Small intestine (tissue), 7 donors: ENCODE measurements at regions not wholly inside any gene's neighbourhood (a gene's known extent, or its start where the extent isn't known, plus 50 kb on each side); places are given as distances from the start of the nearest gene placed in this dataset.

Source experiments
- DNase-seq, 2 donors: peaks; one replicate each; pipeline versions ENCODE4 v3.0.0 to v3.0.0-alpha.2; 2013
- FAIRE-seq: peaks from 2 replicates; lab custom pipeline; 2012; peaks lifted over from hg19 to GRCh38; lab: Jason Lieb, UNC
- H3K27ac ChIP-seq, 3 donors: one replicate each; pipeline ENCODE4 v1.5.1; 2013; ENCODE audit warnings: low read length in 2 of 3, mild to moderate bottlenecking in 2 of 3, control low read depth in 1 of 3, inconsistent platforms in 1 of 3, low read depth in 1 of 3, moderate library complexity in 1 of 3
- H3K27me3 ChIP-seq, 3 donors: one replicate each; pipeline ENCODE4 v1.6.1; 2013; ENCODE audit warnings: low read length in 3 of 3, inconsistent platforms in 1 of 3; ENCODE audit not compliant: control insufficient read depth in 3 of 3, insufficient read depth in 3 of 3
- H3K36me3 ChIP-seq, 3 donors: one replicate each; pipeline ENCODE4 v1.6.1; 2013; ENCODE audit warnings: low read length in 3 of 3, inconsistent platforms in 1 of 3, low read depth in 1 of 3, mild to moderate bottlenecking in 1 of 3, moderate library complexity in 1 of 3; ENCODE audit not compliant: control insufficient read depth in 3 of 3, insufficient read depth in 2 of 3
- H3K4me1 ChIP-seq, 3 donors: one replicate each; pipeline ENCODE4 v1.6.1; 2013; ENCODE audit warnings: low read length in 2 of 3, inconsistent platforms in 1 of 3, low read depth in 1 of 3, mild to moderate bottlenecking in 1 of 3, moderate library complexity in 1 of 3; ENCODE audit not compliant: control insufficient read depth in 3 of 3, insufficient read depth in 2 of 3
- H3K4me3 ChIP-seq, 3 donors: one replicate each; pipeline ENCODE4 v1.5.1; 2013; ENCODE audit warnings: low read length in 3 of 3, control low read depth in 1 of 3, inconsistent platforms in 1 of 3, low read depth in 1 of 3, mild to moderate bottlenecking in 1 of 3, moderate library complexity in 1 of 3
- H3K9me3 ChIP-seq, 2 donors: one replicate each; pipeline ENCODE4 v1.6.1; 2013; ENCODE audit warnings: low read depth in 1 of 2, low read length in 1 of 2; ENCODE audit not compliant: control insufficient read depth in 2 of 2, insufficient read depth in 1 of 2
- WGBS, 3 donors: extraction: QIAGEN DNeasy Blood & Tissue Kit; methylation state at CpG; one replicate each; pipeline ENCODE4 v1.1.7; 2013; 5-methylcytosine and 5-hydroxymethylcytosine counted together
- donor health status: healthy with polysubstance abuse.
- donor health status: control.
- donor health status: control.
- donor health status: Bipolar disorder and iron deficiency.
- donor health status: healthy.

- Histone ChIP-seq H3K27ac (peak overlapping the region in 1 of 3 donors; percentile 55), H3K9me3 (no peaks in the 10 kb centered on the region), H3K4me1 (peaks cover 0 to 27% (median 0%) of the 10 kb centered on the region in 3 donors), H3K27me3 (no peaks in the 10 kb centered on the region), H3K4me3 (no peak overlapping the region), H3K36me3 (no peaks in the 10 kb centered on the region)
- 47 to 79% (median 61%) methylated on average over 4 of the region's 4 CpGs for WGBS, 3 donors
- DNase-seq (peak; percentile 42 to 73), FAIRE-seq (no peak)
Observed at GRCh38 chr2:45275242-45275805, 266.1 kb upstream of the SIX2 start.

DNA sequence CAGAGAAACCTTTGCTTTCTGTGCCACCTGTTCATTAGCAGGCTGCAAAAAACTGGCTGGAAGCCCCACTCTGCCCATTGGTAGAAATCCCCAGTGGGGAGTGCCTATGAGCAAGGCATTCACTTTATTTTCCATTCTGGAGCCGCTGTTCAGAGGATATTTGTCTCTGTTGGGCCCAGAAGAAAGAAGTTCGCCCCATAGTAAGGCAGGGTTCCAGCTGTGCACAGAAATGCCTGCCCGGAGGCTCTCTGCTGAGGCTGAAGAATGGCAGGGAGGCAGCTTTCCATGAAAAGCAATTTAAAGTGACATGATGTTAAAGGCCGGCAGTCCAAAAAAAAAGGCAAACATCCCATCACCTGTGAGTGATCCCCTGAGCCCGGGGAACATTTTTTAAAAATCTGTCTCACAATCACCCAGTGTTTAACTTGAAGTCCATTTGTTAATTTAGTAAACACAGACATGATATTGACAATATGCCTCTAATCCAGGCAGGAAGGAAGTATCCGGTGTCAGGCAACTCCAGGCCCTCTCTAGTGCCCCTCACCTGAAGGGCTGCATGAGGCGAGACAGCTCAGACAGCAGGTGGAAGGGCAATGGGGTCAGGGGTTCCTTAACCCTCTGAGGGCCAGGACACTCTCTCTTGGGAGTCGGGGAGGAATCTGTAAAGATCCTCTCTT, 265.1 kb upstream of the SIX2 start:
- WGBS, 3 donors = 26 to 59% (median 36%) methylated on average over 8 of the region's 8 CpGs
- DNase-seq (peak in 1 of 2 donors; percentile 9), FAIRE-seq (no peak)
- H3K9me3 ChIP-seq = no peaks in the 10 kb centered on the region
- H3K4me1 ChIP-seq = peaks cover 0 to 27% (median 0%) of the 10 kb centered on the region in 3 donors
- no peaks in the 10 kb centered on the region for H3K36me3 ChIP-seq
- no peaks in the 10 kb centered on the region for H3K27me3 ChIP-seq
- peak overlapping the region in 1 of 3 donors; percentile 55 for H3K27ac ChIP-seq
- no peak overlapping the region for H3K4me3 ChIP-seq

DNA sequence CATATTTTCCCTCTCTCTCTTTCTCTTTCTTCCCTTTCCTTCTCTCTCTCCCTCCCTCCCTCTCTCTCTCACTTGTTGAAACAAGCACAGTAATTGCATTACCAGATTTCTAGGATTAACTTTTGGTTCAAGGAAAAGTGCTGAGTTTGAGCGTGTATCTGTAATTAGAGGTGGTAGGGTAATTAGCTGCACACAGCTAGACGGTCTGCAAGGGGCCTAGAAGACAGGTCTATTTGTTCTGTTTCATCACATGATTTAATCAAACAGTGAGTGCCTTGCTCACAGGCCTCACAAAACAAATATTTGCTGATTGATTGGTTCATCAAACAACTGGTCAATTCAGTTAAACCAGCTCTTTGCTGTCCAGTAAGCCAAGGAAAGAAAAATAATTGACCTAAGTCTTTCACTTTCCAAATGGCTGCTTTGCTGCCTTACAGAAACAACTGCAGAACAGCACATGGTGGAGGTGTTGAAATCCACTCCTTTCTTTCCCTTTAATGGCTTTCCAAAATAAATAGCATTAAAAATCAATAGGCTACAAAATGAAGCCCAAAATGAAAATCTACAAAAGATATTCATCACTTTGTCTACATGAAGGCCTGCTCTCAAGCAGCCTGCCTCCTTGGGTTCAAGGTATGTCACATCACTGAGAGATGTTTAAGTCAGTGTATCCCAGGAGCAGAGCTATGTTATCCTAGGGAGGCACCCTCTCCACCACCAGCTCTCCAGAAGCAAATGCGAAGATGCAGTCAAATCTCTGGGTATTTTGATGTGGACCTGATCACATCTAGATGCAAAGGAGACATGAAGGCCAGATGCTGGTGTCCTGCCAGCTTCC, 264.4 kb upstream of the SIX2 start:
- FAIRE-seq = no peak
- Histone ChIP-seq H3K9me3 (no peaks in the 10 kb centered on the region), H3K27ac (no peak overlapping the region), H3K4me3 (no peak overlapping the region), H3K27me3 (peaks cover 0 to 4% (median 0%) of the 10 kb centered on the region in 3 donors), H3K36me3 (no peaks in the 10 kb centered on the region), H3K4me1 (peaks cover 0 to 27% (median 0%) of the 10 kb centered on the region in 3 donors)
- WGBS, 3 donors = 25 to 58% (median 40%) methylated on average over 3 of the region's 3 CpGs
- DNase-seq = peak; percentile 31 to 61

DNA sequence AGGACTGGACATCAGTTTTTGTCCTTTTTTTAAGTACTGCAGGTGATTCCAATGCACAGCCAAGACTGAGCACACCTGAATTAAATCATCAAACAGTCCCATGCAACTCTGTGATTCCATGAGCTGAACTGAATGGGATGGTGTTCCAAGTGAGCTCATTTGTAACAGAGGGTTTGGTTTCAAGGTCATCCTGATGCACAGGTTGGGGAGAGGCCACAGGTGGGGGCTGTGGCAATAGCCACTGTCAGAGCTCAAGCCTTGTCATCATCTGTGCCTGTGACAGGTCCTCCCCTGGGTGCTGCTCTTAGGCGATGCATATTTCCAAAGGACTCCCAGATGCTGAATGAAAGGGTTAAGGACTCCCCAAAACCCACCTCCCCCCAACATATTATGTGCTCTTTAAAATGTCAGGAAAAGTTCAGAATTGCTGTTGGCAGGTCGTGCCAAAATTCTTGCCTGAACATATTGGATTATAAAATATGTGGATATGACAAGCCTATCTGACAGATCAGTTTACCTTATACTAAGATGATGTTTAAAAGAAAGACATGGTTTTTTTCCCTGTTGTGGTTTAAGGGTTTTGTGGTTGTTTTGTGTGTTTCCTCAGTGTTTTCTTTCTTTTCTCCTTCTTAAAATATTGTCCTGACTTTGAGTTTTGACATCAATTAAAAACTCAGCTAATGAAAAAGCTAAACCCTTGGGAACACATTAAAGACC, 263.5 kb upstream of the SIX2 start:
- H3K4me3 ChIP-seq = no peak overlapping the region
- FAIRE-seq (no peak), DNase-seq (no peak)
- H3K27ac ChIP-seq = no peak overlapping the region
- peaks cover 0 to 27% (median 0%) of the 10 kb centered on the region in 3 donors for H3K4me1 ChIP-seq
- H3K36me3 ChIP-seq = no peaks in the 10 kb centered on the region
- whole genome bisulfite sequencing, 3 donors = 77 to 91% (median 89%) methylated on average over 2 of the region's 2 CpGs
- peaks cover 0 to 4% (median 0%) of the 10 kb centered on the region in 3 donors for H3K27me3 ChIP-seq
- no peaks in the 10 kb centered on the region for H3K9me3 ChIP-seq

DNA sequence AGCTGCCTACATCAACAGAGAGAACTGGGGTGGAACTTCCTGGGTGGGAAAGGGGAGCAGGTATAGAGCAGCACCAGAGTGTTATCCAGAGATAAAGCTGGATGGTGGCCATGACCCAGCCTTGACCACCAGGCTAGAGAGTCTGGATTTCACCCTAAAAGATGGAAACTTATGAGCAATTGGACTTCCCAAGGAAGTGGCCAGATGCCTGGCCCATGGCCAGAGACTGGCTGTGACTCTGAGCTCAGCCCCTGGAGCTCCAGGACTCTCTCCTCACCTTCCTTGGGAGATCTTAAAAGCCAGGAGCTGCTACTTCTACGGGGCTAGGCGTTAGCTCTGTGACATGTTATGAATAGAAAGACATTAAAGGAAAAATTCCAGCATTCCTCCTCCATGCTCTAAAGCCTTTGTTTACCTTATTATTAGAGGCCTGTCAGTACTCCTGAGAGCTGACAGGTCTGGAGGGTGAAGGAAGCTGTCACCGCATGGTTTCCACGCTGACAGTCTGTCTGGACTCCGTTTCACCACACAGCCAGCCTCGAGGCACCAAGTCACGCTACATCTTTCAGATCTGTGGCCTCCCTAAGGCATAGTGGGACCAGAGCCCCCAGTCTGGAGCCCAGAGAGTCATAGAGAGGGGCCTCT, 260.0 kb upstream of the SIX2 start:
- H3K36me3 ChIP-seq = no peaks in the 10 kb centered on the region
- WGBS, 3 donors = 82 to 96% (median 83%) methylated on average over 7 of the region's 7 CpGs
- FAIRE-seq = no peak
- no peak for DNase-seq
- no peak overlapping the region for H3K27ac ChIP-seq
- peaks cover 0 to 13% (median 0%) of the 10 kb centered on the region in 3 donors for H3K4me1 ChIP-seq
- H3K4me3 ChIP-seq = no peak overlapping the region
- H3K27me3 ChIP-seq = peaks cover 0 to 10% (median 0%) of the 10 kb centered on the region in 3 donors
- H3K9me3 ChIP-seq = no peaks in the 10 kb centered on the region

- FAIRE-seq (no peak), DNase-seq (no peak)
- Histone ChIP-seq H3K4me3 (no peak overlapping the region), H3K27me3 (peaks cover 0 to 14% (median 0%) of the 10 kb centered on the region in 3 donors), H3K36me3 (no peaks in the 10 kb centered on the region), H3K9me3 (no peaks in the 10 kb centered on the region), H3K27ac (no peak overlapping the region), H3K4me1 (peaks cover 0 to 10% (median 0%) of the 10 kb centered on the region in 3 donors)
- 83 to 96% (median 84%) methylated on average over 3 of the region's 3 CpGs for WGBS, 3 donors
Observed at GRCh38 chr2:45268631-45269030, 259.4 kb upstream of the SIX2 start.

DNA sequence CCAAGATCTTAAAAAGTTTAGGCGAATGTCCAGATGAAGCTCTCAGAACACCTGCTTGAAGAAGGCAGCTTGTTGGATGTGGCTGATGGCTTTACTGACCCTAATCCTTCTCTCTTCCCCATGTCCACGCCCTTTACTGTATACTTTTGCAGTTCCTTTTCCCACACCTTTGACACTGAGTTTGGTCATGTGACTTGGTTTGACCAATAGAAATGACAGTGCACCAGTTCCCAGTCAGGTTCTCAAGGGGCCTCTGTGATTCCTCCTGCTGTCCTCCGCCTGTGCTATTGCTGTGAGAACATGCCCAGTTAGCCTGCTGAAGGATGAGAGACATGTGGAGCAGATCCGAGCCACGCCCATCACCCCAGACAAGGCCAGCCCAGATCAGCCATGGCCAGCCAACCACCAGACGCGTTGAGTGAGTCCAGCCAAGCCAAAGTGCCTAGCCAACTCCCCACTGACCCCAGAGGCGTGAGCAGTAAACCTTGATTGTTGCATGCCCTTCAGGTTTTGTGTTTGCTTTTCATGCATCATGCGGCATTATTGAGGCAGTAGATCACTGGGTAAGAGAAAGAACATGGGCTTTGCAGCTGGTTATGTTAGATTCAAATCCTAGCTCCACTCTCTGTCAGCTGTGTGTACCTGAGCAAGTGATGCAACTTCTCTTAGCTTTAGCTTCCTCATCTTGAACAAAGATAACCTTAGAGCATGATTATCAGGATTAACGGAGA, 258.0 kb upstream of the SIX2 start:
- Histone ChIP-seq H3K4me3 (no peak overlapping the region), H3K27me3 (peaks cover 0 to 18% (median 0%) of the 10 kb centered on the region in 3 donors), H3K36me3 (no peaks in the 10 kb centered on the region), H3K9me3 (no peaks in the 10 kb centered on the region), H3K4me1 (no peaks in the 10 kb centered on the region), H3K27ac (no peak overlapping the region)
- FAIRE-seq (no peak), DNase-seq (no peak)
- WGBS, 3 donors = 87 to 94% (median 92%) methylated on average over 10 of the region's 10 CpGs
